ENCODE measurements at regions not wholly inside any gene's neighbourhood (a gene's known extent, or its start where the extent isn't known, plus 50 kb on each side); places are given as distances from the start of the nearest gene placed in this dataset.

- TF ChIP-seq, protein P1, sequence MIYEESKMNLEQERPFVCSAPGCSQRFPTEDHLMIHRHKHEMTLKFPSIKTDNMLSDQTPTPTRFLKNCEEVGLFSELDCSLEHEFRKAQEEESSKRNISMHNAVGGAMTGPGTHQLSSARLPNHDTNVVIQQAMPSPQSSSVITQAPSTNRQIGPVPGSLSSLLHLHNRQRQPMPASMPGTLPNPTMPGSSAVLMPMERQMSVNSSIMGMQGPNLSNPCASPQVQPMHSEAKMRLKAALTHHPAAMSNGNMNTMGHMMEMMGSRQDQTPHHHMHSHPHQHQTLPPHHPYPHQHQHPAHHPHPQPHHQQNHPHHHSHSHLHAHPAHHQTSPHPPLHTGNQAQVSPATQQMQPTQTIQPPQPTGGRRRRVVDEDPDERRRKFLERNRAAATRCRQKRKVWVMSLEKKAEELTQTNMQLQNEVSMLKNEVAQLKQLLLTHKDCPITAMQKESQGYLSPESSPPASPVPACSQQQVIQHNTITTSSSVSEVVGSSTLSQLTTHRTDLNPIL (CRISPR knock-in tag; IDR thresholded peaks at IDR 0.05; ENCODE audit: low read depth) = no peak
- no peak for TF ChIP-seq ZNF8 (CRISPR knock-in tag; IDR thresholded peaks at IDR 0.05)
- TF ChIP-seq RARB (CRISPR knock-in tag; IDR thresholded peaks at IDR 0.05) = no peak
- TF ChIP-seq PATZ1 (CRISPR knock-in tag; IDR thresholded peaks at IDR 0.05; ENCODE audit: borderline replicate concordance) = no peak
- no peak for TF ChIP-seq SNAI2 (CRISPR knock-in tag; IDR thresholded peaks at IDR 0.05)
- TF ChIP-seq TSHZ2 (CRISPR knock-in tag; IDR thresholded peaks at IDR 0.05) = no peak
- TF ChIP-seq ZC3H10 (CRISPR knock-in tag; IDR thresholded peaks at IDR 0.05) = no peak
- no peak for TF ChIP-seq CSDC2 (CRISPR knock-in tag; IDR thresholded peaks at IDR 0.05)
- no peak for TF ChIP-seq ZFP30 (CRISPR knock-in tag; IDR thresholded peaks at IDR 0.05)
- no peak for TF ChIP-seq POU6F1 (CRISPR knock-in tag; IDR thresholded peaks at IDR 0.05; ENCODE audit: borderline replicate concordance, low read depth)
- TF ChIP-seq OSR1 (CRISPR knock-in tag; IDR thresholded peaks at IDR 0.05) = no peak
- no peak for TF ChIP-seq TOX (CRISPR knock-in tag; IDR thresholded peaks at IDR 0.05; ENCODE audit: borderline replicate concordance)
- no peak for TF ChIP-seq ZFP3 (CRISPR knock-in tag; IDR thresholded peaks at IDR 0.05)
- TF ChIP-seq ARNTL (CRISPR knock-in tag; IDR thresholded peaks at IDR 0.05; ENCODE audit: borderline replicate concordance, low read depth) = no peak
These were observed 79.2 kb upstream of the POMP start for GRCh38 chr13:28579736-28580135.

All from SK-N-SH treated with all-trans-retinoic acid at 6 μM for 48 hours (cell line).